NOMO-1 treated with dmso at 0.1 percent for 144 hours (cell line): ENCODE measurements at regions not wholly inside any gene's neighbourhood (a gene's known extent, or its start where the extent isn't known, plus 50 kb on each side); places are given as distances from the start of the nearest gene placed in this dataset.
"Not testable (repeated sequence)": the region's sequence is repeated elsewhere in the genome, so short reads cannot be mapped to it uniquely, and the experiment has no call there.

Source experiments
- DNase-seq: peaks from one replicate; lab custom pipeline; 2025; ENCODE audit not compliant: unreplicated experiment; lab: John Stamatoyannopoulos, UW

GRCh38 chrX:121169099-121170035, 122.0 kb downstream of the GLUD2 start:
- DNase-seq = no peak

- DNase-seq = no peak
These were observed 125.3 kb downstream of the GLUD2 start for GRCh38 chrX:121172703-121173102.

- no peak for DNase-seq
These were observed 132.6 kb downstream of the GLUD2 start for GRCh38 chrX:121179972-121180371.

GRCh38 chrX:121191779-121192178, 144.4 kb downstream of the GLUD2 start:
- no peak for DNase-seq

- no peak for DNase-seq
These were observed 148.3 kb downstream of the GLUD2 start for GRCh38 chrX:121195719-121196118.

GRCh38 chrX:121196872-121197444, 149.5 kb downstream of the GLUD2 start:
- not testable (repeated sequence) for DNase-seq

- DNase-seq = no peak
These were observed 161.2 kb downstream of the GLUD2 start for GRCh38 chrX:121208563-121208962.

GRCh38 chrX:121216641-121217374, 169.4 kb downstream of the GLUD2 start:
- no peak for DNase-seq

GRCh38 chrX:121221322-121221977, 174.0 kb downstream of the GLUD2 start:
- no peak for DNase-seq

- DNase-seq = no peak
These were observed 180.5 kb downstream of the GLUD2 start for GRCh38 chrX:121227888-121228287.

GRCh38 chrX:121231566-121232358, 184.4 kb downstream of the GLUD2 start:
- no peak for DNase-seq

GRCh38 chrX:121236040-121236439, 188.6 kb downstream of the GLUD2 start:
- DNase-seq = no peak

GRCh38 chrX:121238093-121238492, 190.7 kb downstream of the GLUD2 start:
- no peak for DNase-seq

- no peak for DNase-seq
These were observed 197.1 kb downstream of the GLUD2 start for GRCh38 chrX:121244511-121244910.

- no peak for DNase-seq
These were observed 198.4 kb downstream of the GLUD2 start for GRCh38 chrX:121245763-121246162.

GRCh38 chrX:121254336-121254735, 206.9 kb downstream of the GLUD2 start:
- DNase-seq = no peak

- no peak for DNase-seq
These were observed 209.2 kb downstream of the GLUD2 start for GRCh38 chrX:121256647-121257046.

- no peak for DNase-seq
These were observed 211.1 kb downstream of the GLUD2 start for GRCh38 chrX:121258545-121258944.

- DNase-seq = no peak
These were observed 211.8 kb downstream of the GLUD2 start for GRCh38 chrX:121259170-121259569.

GRCh38 chrX:121260596-121261240, 213.3 kb downstream of the GLUD2 start:
- no peak for DNase-seq
